HepG2 (cell line): ENCODE measurements at regions not wholly inside any gene's neighbourhood (a gene's known extent, or its start where the extent isn't known, plus 50 kb on each side); places are given as distances from the start of the nearest gene placed in this dataset.

Experiments
- BRCA1 ChIP-seq: sonication (generic); formaldehyde crosslinking; IDR thresholded peaks from 2 replicates; pipeline ENCODE4 v1.4.0; 2020; ENCODE audit warnings: missing genetic modification reagents
- CTCF ChIP-seq: sonication (generic); formaldehyde crosslinking; IDR thresholded peaks from 2 replicates; pipeline ENCODE4 v1.5.0; 2020; ENCODE audit warnings: mild to moderate bottlenecking, missing genetic modification reagents, moderate library complexity
- JUNB ChIP-seq: sonication (generic); formaldehyde crosslinking; IDR thresholded peaks from 2 replicates; pipeline ENCODE4 v1.8.0; 2022; ENCODE audit warnings: missing genetic modification reagents, mild to moderate bottlenecking, borderline replicate concordance
- MATR3 ChIP-seq: sonication (generic); formaldehyde crosslinking; IDR thresholded peaks from 2 replicates; pipeline ENCODE4 v1.4.0; 2020; ENCODE audit warnings: missing genetic modification reagents
- MYNN ChIP-seq: sonication (generic); formaldehyde crosslinking; IDR thresholded peaks from 2 replicates; pipeline ENCODE4 v1.4.0; 2020; ENCODE audit warnings: mild to moderate bottlenecking, low read depth, missing genetic modification reagents
- PATZ1 ChIP-seq: sonication (generic); formaldehyde crosslinking; IDR thresholded peaks from 2 replicates; pipeline ENCODE4 v1.4.0; 2020; ENCODE audit warnings: missing genetic modification reagents
- RAD21 ChIP-seq: fragments of 450-650 bp; formaldehyde crosslinking; IDR thresholded peaks from 2 replicates; pipeline ENCODE4 v1.5.0; 2020; ENCODE audit warnings: mild to moderate bottlenecking
- REL ChIP-seq: sonication (generic); formaldehyde crosslinking; conservative IDR thresholded peaks from 2 replicates; pipeline ENCODE4 v1.8.0; 2022; ENCODE audit warnings: mild to moderate bottlenecking, missing genetic modification reagents, moderate library complexity
- ZNF550 ChIP-seq: sonication (generic); formaldehyde crosslinking; IDR thresholded peaks from 2 replicates; pipeline ENCODE4 v1.4.0; 2020; ENCODE audit warnings: mild to moderate bottlenecking, missing genetic modification reagents, borderline replicate concordance

GRCh38 chr5:77925503-77925902 is 149.4 kb upstream of the TBCA start:
- TF ChIP-seq ZNF550 (CRISPR knock-in tag) (no peak), REL (no peak), MYNN (CRISPR knock-in tag) (no peak), BRCA1 (CRISPR knock-in tag) (no peak), CTCF (CRISPR knock-in tag) (no peak), RAD21 (CRISPR knock-in tag) (no peak), PATZ1 (CRISPR knock-in tag) (no peak), MATR3 (no peak), JUNB (CRISPR knock-in tag) (no peak)
